DMS79 treated with DMSO at 0.1 percent for 48 hours (cell line): ENCODE measurements at regions not wholly inside any gene's neighbourhood (a gene's known extent, or its start where the extent isn't known, plus 50 kb on each side); places are given as distances from the start of the nearest gene placed in this dataset.

Source experiments
- DNase-seq: peaks from one replicate; lab custom pipeline; 2025; lab: John Stamatoyannopoulos, UW

DNA sequence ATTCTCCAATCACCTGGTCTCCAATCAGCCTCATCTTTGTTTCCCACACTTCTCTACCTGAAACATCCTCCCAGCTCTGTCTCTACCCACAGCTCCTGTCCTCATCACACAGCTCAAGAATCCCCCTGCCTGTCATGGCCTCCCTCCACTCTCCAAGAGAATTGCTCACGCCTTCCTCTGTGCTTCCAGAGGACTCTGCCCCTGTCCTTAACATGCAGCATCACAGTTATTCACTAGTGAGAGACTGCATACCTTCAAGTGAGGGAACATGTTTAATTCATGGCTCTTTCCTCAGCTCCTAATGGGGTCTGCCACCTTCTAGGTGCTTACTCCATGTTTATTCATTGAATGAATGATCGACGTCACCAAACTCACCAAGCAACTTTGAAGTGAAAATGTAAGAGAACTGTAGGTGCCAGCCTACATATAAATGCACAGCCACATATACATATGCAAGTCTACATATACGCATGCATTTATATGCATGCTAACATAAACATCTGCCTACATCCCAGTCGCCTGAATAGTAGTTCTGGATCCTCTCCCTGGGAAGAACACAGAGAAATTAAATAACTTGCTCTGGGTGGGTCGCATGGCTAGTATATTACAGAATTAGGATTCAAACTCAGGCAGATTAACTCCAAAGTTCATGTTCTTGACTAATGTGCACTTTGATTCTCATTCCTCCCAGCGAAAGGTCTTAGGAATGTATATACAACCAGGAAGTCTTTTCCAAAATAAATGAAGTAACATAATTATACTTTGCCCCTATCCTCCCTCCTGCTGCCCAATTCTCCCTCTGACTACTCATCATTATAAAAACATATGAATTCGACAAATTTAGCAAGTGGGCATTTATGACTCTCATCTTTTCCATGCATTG, 295.6 kb downstream of the MAFB start:
- no peak for DNase-seq

DNA sequence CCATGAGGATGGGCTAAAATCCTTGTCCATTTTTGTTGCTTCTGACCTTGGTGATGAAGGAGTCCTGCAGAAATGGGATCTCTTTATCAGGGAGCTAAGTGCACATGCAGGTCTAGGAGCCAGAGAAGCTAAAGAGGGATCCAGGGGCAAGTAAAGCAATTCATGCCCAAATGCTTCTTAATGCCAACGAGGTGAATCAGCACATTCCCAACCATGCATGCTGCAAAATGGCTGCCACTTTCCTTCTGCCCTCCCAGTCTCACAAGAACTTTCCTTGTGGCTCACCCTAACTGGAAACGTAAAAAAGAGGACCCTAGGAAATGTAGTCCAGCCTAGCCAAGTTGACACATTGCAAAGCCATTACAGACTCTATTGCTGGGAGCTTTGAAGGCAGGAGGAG, 298.4 kb downstream of the MAFB start:
- no peak for DNase-seq

DNA sequence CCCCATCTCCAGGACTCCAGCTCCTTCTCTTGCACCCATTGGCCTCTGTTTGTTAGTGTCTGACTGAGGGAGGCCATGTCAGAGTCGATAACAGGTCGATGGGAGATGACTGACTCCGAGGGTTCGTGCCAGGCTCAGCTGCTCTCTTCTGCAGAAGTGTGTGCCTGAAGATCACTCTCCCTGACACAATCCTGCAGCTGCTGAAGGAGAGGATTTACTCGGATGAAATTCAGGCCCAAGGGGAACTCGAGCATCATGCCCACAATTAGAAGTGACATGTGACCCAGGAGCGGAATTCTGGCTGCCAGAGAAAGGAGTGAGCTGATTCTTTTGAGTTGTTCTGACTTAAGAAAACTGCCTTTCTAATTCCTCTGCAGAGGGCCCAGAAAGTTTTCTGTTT, 318.2 kb downstream of the MAFB start:
- no peak for DNase-seq

DNA sequence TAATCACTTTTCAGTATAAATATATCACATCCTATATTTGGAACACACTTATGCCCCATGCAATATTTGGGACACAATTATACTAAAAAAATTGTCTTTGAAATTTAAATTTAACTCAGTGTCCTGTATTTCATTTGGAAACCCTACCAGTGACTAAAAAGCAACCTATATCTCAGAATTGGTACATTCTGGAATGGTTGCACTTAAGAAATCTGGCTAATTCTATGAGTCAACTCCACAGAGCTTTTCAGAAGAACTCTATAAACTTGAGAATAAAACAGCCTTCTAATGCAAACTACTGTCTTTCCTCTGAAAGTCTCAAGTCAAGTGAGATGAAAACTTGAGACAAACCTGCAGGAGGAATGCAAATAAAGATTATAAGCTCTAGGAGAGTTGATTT, 320.2 kb downstream of the MAFB start:
- DNase-seq, result no peak

DNA sequence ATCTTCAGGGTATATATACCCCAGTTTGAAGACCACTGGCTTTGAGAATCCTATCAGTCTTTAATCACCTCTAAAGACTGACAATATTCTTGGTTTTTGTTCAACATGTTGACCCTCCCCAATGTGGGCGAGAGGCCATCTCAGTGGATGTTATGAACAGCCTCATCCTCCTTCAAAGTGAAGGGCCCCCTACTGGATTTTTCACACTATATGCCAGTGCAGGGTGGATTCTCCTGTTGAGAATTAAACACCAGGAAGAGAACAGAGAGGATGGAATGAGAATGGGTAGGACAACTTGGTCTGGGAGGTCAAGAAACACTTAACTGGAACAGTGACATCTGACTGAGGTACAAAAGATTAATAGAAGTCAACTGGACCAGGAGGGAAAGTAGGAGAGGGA, 327.1 kb downstream of the MAFB start:
- DNase-seq, result no peak

DNA sequence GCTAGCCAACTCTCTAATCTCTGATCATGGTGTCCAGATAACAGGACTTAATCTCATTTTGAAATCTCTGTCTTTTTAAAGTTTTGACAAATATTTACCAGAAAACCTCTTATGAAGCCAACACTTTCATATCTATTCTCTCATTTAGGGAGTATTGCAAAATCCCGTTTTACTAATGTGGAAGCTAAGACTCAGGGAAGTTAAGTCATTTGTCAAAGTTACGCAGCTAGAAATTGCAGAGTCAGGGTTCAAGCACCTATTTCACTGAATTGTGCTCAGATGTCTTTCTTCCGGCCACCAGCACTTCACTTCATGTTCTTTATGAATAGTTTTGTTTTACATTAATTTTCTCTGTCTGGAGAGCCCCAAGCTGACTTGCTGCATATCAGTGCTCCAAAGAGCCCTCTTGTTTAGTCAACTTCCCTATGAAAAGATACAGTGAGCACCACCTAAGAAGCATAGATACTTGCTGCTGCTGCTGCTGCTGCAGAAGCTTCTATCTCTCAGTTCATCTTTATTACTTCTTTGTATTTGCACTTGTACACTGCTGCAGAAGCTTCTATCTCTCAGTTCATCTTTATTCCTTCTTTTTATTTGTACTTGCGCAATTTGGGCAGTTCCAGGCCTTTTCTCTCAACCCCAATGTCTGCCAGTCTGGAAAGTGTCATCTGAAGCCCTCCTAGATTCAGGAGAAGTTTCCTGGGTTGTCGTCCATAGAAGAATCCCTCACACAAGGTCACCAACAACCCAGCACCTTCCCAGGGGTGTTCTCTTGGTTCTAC, 329.7 kb downstream of the MAFB start:
- DNase-seq, result no peak

DNA sequence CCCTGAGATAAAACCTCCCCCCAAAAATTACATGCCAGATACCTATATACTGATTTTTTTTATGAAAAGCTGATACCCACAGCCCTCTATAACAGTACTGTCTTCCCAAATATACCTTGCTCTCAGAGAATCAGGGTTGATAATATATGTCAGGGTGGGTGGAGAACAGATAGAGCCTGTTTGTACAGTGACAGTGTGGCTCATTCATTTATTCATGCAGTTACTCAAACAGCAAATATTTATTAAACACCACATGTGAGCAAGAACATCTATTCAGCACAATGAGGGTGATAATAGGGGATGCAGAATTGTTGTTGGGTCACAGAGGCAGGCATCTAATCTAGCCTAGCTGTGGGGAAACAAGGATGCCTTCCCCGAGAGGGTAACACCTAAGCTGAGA, 334.2 kb downstream of the MAFB start:
- no peak for DNase-seq

DNA sequence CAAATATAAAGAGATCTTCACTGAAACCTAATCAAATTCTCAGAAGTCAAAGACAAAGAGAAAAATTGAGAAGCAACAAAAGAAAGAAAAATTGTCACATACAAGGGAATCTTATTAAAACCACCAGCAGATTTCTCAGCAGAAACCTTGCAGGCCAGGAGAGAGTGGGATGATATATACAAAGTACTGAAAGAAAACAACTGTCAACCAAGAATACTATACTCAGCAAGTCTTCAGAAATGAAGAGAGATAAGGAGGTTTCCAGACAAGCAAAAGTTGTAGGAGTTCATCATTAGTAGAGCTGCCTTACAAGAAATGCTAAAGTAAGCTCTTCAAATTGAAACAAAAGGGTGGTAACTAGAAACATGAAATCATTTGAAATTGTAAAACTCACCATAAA, 345.6 kb downstream of the MAFB start:
- no peak for DNase-seq

DNA sequence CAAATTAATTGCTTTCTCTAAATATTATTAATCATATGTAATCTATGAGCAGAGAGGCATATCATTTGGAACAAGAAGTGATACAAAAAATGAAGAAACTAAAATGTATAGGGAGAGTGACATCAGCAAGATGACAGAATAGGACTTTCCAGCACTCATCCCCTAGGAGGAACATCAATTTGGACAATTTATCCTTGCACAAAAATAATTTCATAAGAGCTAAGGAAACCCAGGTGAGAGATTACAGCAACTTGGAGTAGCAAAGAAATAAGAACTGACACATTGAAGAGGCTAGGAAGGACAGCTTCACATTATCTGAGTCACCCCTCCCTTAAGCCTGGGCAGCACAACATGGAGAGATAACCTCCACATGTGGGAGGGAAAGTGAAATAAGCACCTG, 347.5 kb downstream of the MAFB start:
- DNase-seq, result no peak

DNA sequence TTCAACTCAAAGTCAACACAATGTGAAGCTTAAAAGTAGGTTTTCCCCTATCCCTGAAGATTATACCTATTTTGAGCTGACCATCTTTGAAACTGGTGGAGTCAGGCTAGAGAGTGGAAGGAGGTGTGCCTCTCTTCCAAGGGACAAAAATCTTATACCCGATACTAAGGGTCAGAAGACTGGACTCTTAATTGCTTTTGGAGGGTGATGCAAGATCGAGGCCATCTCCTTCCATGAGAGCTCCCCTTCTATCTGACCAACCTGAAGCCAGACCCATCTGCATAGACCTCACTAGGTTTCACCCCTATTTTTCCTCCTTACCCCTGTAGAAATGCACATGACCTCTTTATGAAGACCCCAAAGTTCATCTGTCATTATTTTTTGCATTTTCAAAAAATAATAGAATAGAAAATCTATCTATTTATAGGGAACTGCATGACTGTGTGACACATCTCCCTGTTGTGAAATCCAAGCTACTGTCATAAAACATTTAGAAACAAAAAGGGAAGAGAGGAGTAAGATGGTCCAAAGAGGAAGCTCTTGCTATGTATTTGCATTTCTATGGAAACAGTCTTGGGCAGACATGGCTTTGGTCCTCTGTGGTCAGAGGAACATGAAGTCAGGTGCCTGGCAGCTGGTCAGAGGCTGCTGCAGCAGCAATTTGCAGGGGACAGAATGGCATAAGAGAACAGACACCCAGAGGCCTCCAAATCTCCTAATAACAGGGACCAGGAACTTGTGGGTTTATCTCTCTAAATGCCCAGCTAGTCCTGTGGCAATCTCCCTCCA, 349.2 kb downstream of the MAFB start:
- no peak for DNase-seq

DNA sequence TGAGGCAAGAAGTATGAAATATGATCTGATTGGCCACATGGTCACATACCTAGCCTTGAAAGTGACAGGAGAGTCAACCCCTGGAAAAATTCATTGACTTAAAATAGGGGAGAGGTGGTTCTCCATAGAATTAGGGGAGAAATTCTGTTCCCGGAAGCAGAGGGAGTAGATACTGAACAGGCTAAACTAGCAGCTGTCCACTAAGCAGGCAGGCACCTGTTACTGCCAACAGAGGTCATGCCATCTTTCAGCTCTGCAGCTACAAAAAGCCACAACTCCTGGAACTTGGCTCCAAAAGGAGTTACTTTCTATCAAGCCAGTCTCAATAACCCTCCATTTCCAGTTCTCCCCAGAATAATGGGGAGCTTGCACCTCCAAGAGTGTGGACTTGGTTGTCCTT, 352.5 kb downstream of the MAFB start:
- DNase-seq, result no peak

DNA sequence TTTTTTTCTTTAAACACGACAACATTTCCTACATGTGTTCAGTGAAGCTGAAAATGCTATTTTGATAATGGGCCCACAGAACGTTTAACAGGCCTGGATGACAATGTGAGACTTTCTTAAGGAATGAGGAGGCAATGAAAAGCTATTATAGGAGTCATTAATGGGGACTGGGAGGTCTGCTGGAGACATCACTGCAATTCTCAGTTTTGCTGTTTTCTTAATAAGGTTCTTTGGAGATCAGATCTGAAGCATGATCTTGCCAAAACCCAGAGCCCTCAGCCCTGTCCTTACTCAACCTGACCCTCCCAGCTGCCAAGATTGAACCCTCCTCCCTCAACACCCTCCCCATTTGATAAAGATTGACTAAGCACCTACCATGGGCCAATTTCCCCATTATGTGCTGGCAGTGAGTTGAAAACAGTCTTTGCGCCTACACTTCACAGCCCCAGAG, 353.1 kb downstream of the MAFB start:
- no peak for DNase-seq

DNA sequence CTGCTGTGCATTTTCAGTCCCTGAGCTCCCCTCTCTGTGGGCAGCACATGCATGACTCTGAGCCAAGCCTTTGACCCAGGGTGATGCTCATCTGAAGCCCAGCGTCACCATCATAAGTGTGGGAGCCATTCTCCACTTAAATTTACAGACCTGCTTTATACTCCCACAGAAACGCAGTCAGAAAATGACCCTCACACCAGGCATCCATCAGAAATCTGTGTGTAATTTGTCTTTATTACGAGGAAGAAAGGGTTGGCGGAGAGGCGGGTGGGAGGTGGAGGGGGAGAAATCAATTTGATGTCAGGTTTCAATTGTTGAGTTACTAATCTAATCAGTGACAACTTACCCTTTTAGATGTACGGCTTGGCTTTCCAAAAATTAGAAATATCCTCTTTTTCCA, 353.6 kb downstream of the MAFB start:
- no peak for DNase-seq

DNA sequence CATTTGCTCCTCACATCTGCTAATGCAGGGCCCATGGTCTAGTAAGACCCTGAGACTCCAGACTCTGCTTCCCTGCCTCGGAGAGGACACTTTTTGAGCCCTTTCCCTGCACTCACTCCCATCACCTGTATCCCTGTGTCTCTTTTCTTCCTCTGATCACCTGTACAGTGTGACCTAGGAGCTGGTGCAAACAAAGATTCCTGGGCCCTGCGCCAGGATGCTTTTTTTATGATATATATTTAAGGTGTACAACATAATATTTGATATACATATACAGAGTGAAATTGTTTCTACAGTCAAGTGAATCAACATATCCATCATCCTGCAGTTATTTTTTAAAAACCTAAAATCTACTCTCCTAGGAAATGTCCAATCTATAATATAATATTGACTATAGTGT, 355.4 kb downstream of the MAFB start:
- no peak for DNase-seq

DNA sequence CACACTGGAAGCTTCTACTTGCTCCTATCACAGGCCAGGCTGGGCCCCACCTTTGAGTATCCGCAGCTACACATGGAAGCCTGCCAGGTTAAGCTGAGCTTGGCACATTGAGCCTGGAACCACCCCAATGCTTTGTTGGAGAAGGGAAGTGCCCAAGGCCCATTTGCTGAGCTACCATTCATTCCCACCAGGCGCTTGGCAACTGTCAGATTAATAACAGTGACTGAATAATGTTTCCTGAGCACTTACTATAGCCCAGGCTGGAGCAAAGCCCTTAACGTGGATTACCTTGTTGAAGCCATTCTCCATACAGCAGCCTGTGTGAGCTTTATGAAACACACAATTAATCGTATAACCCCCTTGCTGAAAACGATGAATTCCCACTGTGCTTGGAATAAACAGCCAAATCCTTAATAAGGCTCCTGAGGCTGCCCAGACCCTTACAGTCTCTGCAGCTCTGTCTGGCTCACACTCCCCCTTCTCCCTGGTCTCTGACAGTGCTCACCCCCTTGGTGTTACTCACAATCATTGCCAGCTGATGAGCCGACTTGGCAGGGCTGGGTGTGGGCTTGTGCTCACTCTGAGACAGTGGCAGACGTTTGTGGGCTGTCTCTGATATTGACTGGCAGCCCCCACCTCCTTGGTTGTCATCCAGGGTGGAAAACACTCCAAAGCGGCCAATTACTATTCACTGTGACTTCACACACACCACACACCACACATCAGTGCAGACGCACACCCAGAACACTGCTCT, 357.1 kb downstream of the MAFB start:
- DNase-seq, result no peak

DNA sequence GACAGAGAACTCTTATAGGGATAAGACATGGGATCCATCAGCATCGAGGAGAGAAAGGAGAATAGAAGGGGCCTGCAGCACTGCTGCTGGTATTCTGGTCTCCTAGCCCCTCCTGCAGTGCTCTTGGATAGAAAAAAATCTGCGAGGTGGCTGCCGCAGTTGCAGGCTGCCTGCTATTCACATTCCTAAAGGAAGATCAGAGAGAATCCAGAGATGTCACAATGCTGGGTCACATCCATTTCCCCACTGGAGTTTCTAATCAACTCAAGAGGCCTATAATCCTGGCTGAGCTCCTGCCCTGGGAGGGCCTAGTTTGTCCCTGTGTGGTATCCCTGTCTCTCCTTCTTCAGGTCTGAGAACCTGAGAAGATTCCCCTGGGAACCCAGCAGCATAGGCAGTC, 357.8 kb downstream of the MAFB start:
- DNase-seq, result no peak

DNA sequence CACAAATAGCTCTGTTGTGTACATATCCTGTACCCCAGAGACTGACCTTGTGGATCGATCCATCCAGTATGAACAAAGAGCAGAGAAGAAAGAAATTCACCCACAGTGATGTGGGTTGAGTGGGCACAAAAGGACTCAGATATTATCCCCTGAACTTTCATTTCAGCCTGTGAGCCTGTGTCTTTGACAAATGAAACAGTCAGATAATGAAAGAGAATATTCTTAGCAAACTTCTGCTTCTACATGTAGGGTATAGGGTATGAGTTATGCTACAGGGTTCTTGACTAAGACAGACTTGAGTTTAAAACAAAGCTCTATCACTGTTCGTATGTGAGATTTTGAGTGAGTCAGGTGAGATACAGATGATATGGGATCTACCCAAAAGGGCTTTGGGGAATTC, 359.7 kb downstream of the MAFB start:
- DNase-seq, result no peak

DNA sequence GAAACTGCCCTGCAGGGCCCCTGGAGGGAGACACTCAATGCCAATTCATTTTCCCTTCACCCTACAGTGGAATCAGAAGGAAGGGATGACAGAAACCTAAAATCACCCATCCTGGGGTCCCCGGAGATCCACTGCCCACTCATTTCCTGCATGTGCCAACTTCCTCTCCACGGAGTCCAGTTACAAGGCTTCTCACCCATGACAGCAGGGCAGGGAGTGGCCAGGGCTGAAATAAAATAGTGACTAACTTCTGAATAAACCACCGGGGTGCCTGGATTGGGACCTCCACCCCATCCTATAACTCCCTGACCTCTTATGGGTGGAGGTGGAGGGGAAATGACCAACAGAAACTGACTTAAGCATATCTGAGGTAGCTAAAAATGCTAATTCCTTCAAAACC, 362.3 kb downstream of the MAFB start:
- no peak for DNase-seq

DNA sequence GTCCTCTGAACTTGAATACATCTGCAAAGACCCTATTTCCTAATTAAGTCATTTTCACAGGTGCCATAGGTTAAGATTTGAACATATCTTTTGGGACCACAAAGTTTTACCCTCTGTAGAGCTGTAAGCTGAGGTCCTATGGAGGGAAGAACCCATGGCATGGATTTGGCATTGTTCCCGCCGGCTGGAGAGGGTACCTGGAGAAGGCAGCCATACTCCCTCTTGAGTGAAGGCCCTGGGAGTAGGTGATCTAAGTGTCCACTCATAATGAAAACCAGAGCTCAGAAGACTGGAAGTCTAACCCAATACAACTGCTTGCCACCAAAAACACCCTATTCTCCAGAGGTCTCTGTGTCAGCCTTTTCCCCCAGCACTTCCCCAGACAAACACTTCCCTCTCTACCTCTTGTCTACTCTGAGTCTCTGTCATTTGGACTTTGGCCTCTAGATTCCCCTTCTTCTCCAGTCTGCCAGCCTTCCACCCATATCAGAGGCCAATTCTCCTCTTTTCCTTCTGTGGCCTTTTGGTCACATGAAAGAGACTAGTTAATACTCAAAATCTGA, 363.9 kb downstream of the MAFB start:
- no peak for DNase-seq

DNA sequence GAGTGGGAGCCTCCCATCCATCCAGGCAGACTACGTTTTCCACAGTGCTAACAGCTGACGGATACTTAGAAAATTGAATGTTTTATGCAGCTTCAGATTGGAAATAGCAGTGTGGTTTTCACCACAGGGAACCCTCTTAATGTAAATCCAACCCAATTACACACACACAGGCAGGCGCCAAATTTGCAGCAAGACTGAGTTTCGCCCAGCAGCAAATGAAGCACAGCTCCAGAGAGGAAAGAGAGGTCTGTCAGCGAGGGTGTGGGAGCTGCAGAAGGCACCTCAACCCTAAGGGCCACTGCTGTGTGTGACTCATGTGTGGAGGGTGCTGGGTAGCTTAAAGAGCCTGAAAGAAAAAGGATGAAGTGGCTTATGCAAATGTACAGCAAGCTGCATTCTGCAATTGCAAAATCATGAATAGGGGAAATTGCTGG, 365.7 kb downstream of the MAFB start:
- DNase-seq, result peak; percentile 35

DNA sequence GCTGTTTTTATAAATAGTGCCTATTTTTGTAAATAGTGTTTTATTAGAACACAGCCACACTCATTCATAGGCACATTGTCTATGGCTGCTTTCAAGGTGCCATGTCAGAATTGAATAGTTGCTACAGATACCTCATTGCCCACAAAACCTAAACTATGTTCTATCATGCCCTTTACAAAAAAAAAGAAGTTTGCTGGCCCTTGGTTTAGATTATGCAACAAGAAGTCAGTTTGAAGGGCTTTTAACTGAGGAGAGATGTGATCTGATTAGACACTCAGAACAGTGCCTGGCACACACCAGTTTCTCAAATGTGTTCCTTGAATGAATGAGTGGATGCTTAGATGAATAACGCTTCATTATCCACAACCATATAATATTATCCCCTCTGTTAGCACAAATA, 366.1 kb downstream of the MAFB start:
- peak; percentile 35 for DNase-seq
